COR-L47 (cell line): ENCODE measurements at regions not wholly inside any gene's neighbourhood (a gene's known extent, or its start where the extent isn't known, plus 50 kb on each side); places are given as distances from the start of the nearest gene placed in this dataset.

Experiments
- DNase-seq: peaks from one replicate; lab custom pipeline; 2025; lab: John Stamatoyannopoulos, UW

- no peak for DNase-seq
These were observed 231.6 kb downstream of the MRPL39 start for GRCh38 chr21:25375675-25376074.

GRCh38 chr21:25373126-25374082, 233.9 kb downstream of the MRPL39 start:
- no peak for DNase-seq

GRCh38 chr21:25371841-25372425, 235.3 kb downstream of the MRPL39 start:
- no peak for DNase-seq

GRCh38 chr21:25370311-25370744, 237.0 kb downstream of the MRPL39 start:
- no peak for DNase-seq

- no peak for DNase-seq
These were observed 237.6 kb downstream of the MRPL39 start for GRCh38 chr21:25369524-25370300.

- DNase-seq: no peak
These were observed 238.8 kb downstream of the MRPL39 start for GRCh38 chr21:25368531-25368930.

- no peak for DNase-seq
These were observed 241.2 kb downstream of the MRPL39 start for GRCh38 chr21:25366116-25366515.

- DNase-seq: no peak
These were observed 244.7 kb downstream of the MRPL39 start for GRCh38 chr21:25362375-25363267.

- DNase-seq: no peak
These were observed 245.5 kb downstream of the MRPL39 start for GRCh38 chr21:25361765-25362164.

GRCh38 chr21:25361097-25361496, 246.2 kb downstream of the MRPL39 start:
- DNase-seq: no peak

- DNase-seq: no peak
These were observed 246.7 kb downstream of the MRPL39 start for GRCh38 chr21:25360593-25360992.

- no peak for DNase-seq
These were observed 247.6 kb downstream of the MRPL39 start for GRCh38 chr21:25359724-25360123.

- no peak for DNase-seq
These were observed 257.2 kb downstream of the MRPL39 start for GRCh38 chr21:25350056-25350455.

GRCh38 chr21:25343774-25344545, 263.3 kb downstream of the MRPL39 start:
- no peak for DNase-seq

GRCh38 chr21:25342816-25343215, 264.5 kb downstream of the MRPL39 start:
- no peak for DNase-seq

- DNase-seq: no peak
These were observed 265.3 kb downstream of the MRPL39 start for GRCh38 chr21:25341981-25342380.

- no peak for DNase-seq
These were observed 268.9 kb downstream of the MRPL39 start for GRCh38 chr21:25338415-25338814.

- DNase-seq: no peak
These were observed 273.1 kb downstream of the MRPL39 start for GRCh38 chr21:25334046-25334730.

GRCh38 chr21:25331286-25331685, 276.0 kb downstream of the MRPL39 start:
- DNase-seq: no peak

GRCh38 chr21:25330266-25330665, 277.0 kb downstream of the MRPL39 start:
- no peak for DNase-seq
